ENCODE measurements at regions not wholly inside any gene's neighbourhood (a gene's known extent, or its start where the extent isn't known, plus 50 kb on each side); places are given as distances from the start of the nearest gene placed in this dataset.

DNA sequence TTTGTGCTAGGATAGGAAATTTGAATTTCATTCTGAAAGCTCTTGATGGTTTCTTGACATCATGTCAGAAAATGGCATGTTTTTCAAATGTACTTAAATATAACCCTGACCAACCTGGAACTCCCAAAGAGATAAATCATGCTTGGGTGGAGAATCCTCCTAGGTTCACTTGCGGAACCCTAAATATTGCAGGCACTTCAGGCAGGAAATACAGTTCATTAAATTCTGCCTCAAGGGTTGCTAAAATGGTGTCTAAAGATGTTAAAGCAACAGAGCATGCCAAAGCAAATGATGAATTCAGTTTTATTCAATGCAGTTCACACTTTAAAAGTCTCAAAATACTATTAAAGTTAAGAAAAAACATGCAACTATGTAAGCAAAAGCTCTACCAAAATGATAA is 415.9 kb downstream of the SLITRK6 start:
- DNase-seq (ENCODE audit: low read depth, low spot score): no peak
- Histone ChIP-seq H3K27ac (ENCODE audit: low read depth, low read length) (no peak overlapping the region), H3K9me3 (ENCODE audit: control insufficient read depth, insufficient read depth, low read length) (no peaks in the 10 kb centered on the region), H3K4me3 (ENCODE audit: low read depth, low read length) (no peak overlapping the region), H3K27me3 (ENCODE audit: control insufficient read depth, insufficient read depth, low read length) (no peaks in the 10 kb centered on the region)
- ChIA-PET POLR2A (no interaction called here), CTCF (no interaction called here)
- TF ChIP-seq, protein P1, sequence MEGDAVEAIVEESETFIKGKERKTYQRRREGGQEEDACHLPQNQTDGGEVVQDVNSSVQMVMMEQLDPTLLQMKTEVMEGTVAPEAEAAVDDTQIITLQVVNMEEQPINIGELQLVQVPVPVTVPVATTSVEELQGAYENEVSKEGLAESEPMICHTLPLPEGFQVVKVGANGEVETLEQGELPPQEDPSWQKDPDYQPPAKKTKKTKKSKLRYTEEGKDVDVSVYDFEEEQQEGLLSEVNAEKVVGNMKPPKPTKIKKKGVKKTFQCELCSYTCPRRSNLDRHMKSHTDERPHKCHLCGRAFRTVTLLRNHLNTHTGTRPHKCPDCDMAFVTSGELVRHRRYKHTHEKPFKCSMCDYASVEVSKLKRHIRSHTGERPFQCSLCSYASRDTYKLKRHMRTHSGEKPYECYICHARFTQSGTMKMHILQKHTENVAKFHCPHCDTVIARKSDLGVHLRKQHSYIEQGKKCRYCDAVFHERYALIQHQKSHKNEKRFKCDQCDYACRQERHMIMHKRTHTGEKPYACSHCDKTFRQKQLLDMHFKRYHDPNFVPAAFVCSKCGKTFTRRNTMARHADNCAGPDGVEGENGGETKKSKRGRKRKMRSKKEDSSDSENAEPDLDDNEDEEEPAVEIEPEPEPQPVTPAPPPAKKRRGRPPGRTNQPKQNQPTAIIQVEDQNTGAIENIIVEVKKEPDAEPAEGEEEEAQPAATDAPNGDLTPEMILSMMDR (IDR thresholded peaks at IDR 0.05; ENCODE audit: low read depth, low read length): no peak

- no peak for DNase-seq (ENCODE audit: low read depth, low spot score)
- H3K27me3 ChIP-seq (ENCODE audit: control insufficient read depth, insufficient read depth, low read length): no peaks in the 10 kb centered on the region
- H3K4me3 ChIP-seq (ENCODE audit: low read depth, low read length): no peak overlapping the region
- H3K27ac ChIP-seq (ENCODE audit: low read depth, low read length): no peak overlapping the region
- ChIA-PET POLR2A (no interaction called here), CTCF (no interaction called here)
- H3K9me3 ChIP-seq (ENCODE audit: control insufficient read depth, insufficient read depth, low read length): no peaks in the 10 kb centered on the region
- TF ChIP-seq, protein P1 (IDR thresholded peaks at IDR 0.05; ENCODE audit: low read depth, low read length): no peak
Observed at GRCh38 chr13:85381082-85381481, 418.1 kb downstream of the SLITRK6 start.

- Histone ChIP-seq H3K9me3 (ENCODE audit: control insufficient read depth, insufficient read depth, low read length) (no peaks in the 10 kb centered on the region), H3K27me3 (ENCODE audit: control insufficient read depth, insufficient read depth, low read length) (no peaks in the 10 kb centered on the region), H3K27ac (ENCODE audit: low read depth, low read length) (no peak overlapping the region), H3K4me3 (ENCODE audit: low read depth, low read length) (no peak overlapping the region)
- no peak for DNase-seq (ENCODE audit: low read depth, low spot score)
- TF ChIP-seq, protein P1 (IDR thresholded peaks at IDR 0.05; ENCODE audit: low read depth, low read length): no peak
- ChIA-PET POLR2A (no interaction called here), CTCF (no interaction called here)
Observed at GRCh38 chr13:85379991-85380390, 419.2 kb downstream of the SLITRK6 start.

GRCh38 chr13:85379433-85379832 is 419.8 kb downstream of the SLITRK6 start:
- Histone ChIP-seq H3K27me3 (ENCODE audit: control insufficient read depth, insufficient read depth, low read length) (no peaks in the 10 kb centered on the region), H3K4me3 (ENCODE audit: low read depth, low read length) (no peak overlapping the region), H3K27ac (ENCODE audit: low read depth, low read length) (no peak overlapping the region), H3K9me3 (ENCODE audit: control insufficient read depth, insufficient read depth, low read length) (no peaks in the 10 kb centered on the region)
- ChIA-PET CTCF (no interaction called here), POLR2A (no interaction called here)
- TF ChIP-seq, protein P1 (IDR thresholded peaks at IDR 0.05; ENCODE audit: low read depth, low read length): no peak
- DNase-seq (ENCODE audit: low read depth, low spot score): no peak

- CTCF ChIA-PET: no interaction called here
- TF ChIP-seq, protein P1 (IDR thresholded peaks at IDR 0.05; ENCODE audit: low read depth, low read length): no peak
- no peak for DNase-seq (ENCODE audit: low read depth, low spot score)
- H3K9me3 ChIP-seq (ENCODE audit: control insufficient read depth, insufficient read depth, low read length): no peaks in the 10 kb centered on the region
- H3K4me3 ChIP-seq (ENCODE audit: low read depth, low read length): no peak overlapping the region
- H3K27me3 ChIP-seq (ENCODE audit: control insufficient read depth, insufficient read depth, low read length): no peaks in the 10 kb centered on the region
- POLR2A ChIA-PET: no interaction called here
- H3K27ac ChIP-seq (ENCODE audit: low read depth, low read length): no peak overlapping the region
Observed at GRCh38 chr13:85377783-85378182, 421.4 kb downstream of the SLITRK6 start.
